DMS 273 (cell line): ENCODE measurements at regions not wholly inside any gene's neighbourhood (a gene's known extent, or its start where the extent isn't known, plus 50 kb on each side); places are given as distances from the start of the nearest gene placed in this dataset.

Experiments
- DNase-seq: peaks from one replicate; lab custom pipeline; 2025; ENCODE audit not compliant: unreplicated experiment; lab: John Stamatoyannopoulos, UW

DNA sequence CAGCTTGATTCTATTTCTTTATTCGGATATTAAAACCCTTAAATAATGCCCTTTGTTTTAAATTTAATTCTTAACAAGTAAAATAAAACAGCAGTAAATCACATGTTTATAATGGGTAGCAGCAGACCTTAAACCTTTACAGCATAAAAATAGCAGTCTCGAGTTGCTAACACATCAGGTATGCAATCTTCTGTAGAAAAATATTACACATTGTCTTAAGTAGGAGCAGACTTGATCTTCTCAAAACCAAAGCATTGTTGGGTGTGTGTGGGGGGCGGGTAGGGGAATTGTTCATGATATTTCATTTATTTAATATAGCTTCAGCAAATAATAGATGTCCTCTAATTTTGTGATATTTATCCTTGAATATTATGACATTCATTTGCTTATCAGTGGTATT is 331.4 kb downstream of the PCDH7 start:
- no peak for DNase-seq

DNA sequence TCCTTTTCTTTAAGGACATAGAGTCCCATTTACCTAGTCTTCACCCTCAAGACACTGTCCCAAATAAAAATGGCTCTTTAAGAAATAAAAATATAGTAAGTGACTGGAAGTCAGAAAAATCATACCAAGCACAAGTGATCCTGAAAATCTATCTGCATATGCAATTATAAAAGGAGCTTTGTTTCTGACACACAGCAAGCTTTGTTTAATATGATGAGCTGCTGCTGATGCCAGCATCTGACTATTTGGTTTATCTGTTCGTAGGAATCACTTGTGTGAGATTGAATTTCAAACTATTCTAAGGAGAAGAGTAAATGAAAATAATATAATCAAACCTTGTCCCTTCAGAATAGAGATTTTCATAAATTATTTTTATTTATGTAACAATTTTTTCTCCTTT is 332.4 kb downstream of the PCDH7 start:
- no peak for DNase-seq

- DNase-seq = no peak
These were observed 333.3 kb downstream of the PCDH7 start for GRCh38 chr4:31053451-31053850.

DNA sequence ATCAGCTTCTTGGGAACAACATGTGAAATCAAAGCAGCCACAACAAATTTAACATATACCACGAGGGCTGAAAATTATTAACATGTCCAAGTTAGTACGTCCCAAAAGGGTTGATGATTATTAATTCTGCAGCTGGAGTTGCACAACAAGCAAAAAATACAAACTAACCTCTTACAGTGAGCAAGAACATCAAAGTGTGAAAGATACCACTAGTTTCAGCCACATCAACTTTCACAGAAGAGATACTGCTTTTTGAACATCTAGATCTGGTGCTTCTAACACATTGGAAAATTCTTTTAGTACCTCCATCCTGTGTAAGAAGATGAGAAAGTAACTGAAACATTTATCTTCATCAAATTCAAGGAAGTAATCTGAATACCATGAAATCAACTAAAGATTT is 334.1 kb downstream of the PCDH7 start:
- DNase-seq = no peak

- no peak for DNase-seq
These were observed 338.5 kb downstream of the PCDH7 start for GRCh38 chr4:31058656-31059055.

DNA sequence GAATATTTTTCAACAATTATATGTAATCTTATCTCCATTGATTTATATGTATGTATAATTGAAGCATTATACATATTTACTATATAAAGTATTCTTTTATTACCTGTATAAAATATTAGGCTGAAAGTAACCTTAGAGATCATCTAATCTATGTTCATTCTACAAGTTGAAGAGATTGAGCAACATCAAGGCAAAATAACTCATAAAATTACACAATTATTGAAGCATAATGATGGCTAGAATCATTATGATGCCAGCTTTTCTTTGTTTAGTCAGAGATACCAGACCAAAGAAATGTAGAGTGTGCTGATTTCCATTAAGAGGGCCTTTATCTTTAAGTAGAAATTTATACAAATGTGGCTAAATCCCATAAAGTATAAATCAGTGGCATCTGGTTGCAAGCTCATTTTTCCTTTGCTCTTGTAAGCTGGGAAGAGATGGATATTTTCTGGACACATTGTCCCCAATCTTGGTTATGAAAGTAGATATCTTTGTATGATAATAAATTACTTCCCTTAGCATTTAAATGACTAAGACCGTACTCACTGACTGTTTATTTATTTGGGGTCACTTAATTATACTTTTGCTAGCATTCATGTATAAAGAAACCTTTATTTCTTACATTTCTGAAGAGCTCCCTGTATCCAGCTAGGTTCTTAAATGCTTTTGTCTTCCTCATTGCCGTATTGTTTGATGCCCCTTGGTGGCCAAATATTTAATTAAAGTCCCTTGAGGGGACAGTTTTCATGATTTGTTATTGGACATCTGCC is 339.8 kb downstream of the PCDH7 start:
- DNase-seq = no peak

DNA sequence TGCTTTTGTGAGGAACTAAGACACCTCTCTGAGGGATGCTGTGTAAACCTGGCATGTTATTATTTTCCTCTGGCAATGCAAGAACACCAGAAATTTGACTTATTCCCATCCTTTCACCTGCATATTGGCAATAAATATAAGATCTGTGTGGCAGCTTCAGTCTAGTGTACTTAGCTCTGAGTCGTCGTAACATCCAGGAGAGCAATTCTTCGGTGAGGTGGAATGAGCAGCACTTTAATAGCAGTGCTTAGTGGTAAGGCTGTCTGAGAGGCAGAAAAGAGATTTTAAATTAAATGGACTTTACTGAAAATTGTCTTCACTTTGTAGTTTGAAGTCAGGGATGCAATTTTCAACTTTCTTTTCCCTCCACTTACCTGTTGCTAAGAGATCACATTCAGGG is 344.9 kb downstream of the PCDH7 start:
- no peak for DNase-seq

- no peak for DNase-seq
These were observed 348.3 kb downstream of the PCDH7 start for GRCh38 chr4:31068257-31069075.

- DNase-seq = no peak
These were observed 349.0 kb downstream of the PCDH7 start for GRCh38 chr4:31069151-31069550.

GRCh38 chr4:31071508-31072486 is 351.6 kb downstream of the PCDH7 start:
- DNase-seq = no peak

GRCh38 chr4:31075969-31076368 is 355.8 kb downstream of the PCDH7 start:
- no peak for DNase-seq

- DNase-seq = no peak
These were observed 358.5 kb downstream of the PCDH7 start for GRCh38 chr4:31078661-31079060.

DNA sequence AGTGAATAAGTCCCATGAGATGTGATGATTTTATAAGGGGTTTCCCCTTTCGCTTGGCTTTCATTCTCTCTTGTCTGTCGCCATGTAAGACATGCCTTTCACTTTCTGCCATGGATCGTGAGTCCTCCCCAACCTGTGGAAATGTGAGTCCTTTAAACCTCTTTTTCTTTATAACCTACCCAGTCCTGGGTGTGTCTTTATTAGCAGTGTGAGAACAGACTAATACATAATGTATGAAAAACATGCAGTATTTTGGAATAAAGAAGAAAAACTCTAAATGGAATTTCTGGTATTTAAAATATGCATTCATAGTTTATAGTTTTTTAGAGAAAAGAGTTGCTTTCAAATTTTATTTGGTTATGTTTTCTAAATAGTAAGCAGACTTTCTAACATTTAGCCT is 360.7 kb downstream of the PCDH7 start:
- no peak for DNase-seq

- no peak for DNase-seq
These were observed 361.2 kb downstream of the PCDH7 start for GRCh38 chr4:31081366-31081765.

GRCh38 chr4:31083456-31083855 is 363.3 kb downstream of the PCDH7 start:
- no peak for DNase-seq

GRCh38 chr4:31084806-31085416 is 364.7 kb downstream of the PCDH7 start:
- no peak for DNase-seq

DNA sequence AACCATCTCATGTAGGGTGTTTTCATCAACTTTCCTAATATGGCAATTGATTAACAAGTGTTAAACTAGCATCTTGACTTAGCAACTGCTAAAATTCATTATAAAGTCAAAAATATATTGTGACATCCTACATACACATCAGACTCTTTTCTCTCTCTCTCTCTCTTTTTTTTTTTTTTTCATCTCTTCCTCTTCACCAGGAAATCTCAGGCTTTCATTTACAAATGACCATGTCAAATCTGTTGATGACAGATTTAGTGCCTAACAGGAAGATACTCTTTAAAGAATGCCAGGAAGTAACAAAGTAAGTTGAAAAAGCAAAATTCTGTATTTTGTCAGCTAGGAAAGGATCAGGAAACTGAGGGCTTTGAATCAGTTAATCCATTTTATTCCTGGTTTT is 365.5 kb downstream of the PCDH7 start:
- DNase-seq = no peak

DNA sequence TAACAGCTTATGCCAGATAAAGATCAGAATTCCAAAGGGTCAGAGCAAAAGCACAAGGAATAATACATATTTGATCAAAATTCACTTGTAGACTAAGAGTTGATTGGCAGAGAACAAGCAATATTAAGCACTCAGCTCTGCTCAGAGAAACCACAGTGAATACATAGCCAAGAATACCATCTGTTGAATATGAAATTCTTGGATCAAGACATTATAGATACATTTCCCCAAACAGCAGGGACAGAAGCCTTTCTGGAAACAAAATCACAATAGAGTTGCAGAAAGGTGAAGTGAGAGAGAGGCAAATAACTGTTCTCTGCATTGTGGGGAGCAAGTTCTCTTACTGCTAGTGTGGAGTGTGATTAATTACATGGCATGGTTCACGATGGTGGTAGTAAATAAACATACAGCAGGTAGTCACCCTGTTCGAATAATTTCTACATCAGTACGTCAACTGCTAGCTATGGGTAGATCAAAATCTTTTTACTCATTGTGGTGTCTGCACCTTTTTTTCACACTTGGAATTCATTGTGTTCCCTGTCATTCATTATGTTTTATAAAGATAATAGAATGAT is 366.7 kb downstream of the PCDH7 start:
- no peak for DNase-seq

DNA sequence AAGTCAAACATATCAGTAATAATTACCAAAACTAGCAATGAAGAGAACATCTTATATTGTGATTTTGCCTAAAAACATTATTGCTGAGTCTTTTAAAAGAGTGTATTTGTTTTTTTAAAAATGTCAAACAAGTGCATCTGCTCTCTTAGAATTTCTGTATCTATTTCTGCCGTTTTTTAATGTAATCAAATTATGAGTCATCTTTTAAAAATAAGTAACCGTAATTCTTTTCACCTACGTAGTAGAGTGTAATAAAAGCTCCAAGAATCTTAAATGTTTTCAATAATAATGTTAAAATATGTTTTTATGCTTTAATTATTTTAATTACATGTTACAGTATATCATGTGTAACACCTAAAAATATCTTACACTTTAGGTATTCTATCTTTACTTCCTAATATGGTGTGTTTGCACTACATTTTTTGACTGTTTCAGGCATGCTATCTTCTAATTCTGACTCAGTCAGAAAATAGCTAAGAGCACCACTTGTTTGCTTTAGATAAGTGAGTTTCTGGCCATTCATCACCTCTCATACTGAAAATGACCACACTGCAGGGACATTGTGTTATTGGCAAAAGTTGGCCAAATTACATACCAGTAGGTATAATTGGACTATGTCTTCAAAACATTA is 368.5 kb downstream of the PCDH7 start:
- DNase-seq = no peak

DNA sequence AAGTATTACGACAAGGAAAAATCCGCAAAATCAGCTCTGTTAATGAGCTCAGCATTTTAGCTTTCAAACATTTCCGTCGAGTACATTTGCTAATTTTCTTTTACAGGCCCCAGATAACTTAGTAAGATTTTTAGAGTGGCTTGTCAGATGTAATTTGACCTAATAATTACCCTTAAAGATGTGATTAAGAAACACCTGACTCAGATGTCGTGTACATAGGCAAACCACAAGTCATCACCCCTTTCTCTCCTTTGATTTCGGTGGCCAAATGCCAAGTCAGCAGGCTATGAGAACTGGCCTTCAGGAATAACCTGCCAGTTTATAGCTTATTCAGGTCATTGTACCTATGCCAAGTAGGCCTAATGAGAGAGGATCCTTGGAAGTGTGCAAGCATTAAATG is 369.6 kb downstream of the PCDH7 start:
- DNase-seq = no peak
